ENCODE measurements at regions not wholly inside any gene's neighbourhood (a gene's known extent, or its start where the extent isn't known, plus 50 kb on each side); places are given as distances from the start of the nearest gene placed in this dataset.

- DNase-seq (ENCODE audit: low read depth) (no peak), FAIRE-seq (no peak)
- TF ChIP-seq CTCF (IDR thresholded peaks at IDR 0.05; ENCODE audit: insufficient read depth, low read length, severe bottlenecking), result no peak
- Histone ChIP-seq H3K4me3 (ENCODE audit: low read depth, low read length) (no peak overlapping the region), H3K36me3 (ENCODE audit: control insufficient read depth, insufficient read depth, low read length) (no peaks in the 10 kb centered on the region), H3K27me3 (ENCODE audit: control insufficient read depth, insufficient read depth, low read length) (no peaks in the 10 kb centered on the region)
Observed at GRCh38 chr18:24678626-24679025, 218.2 kb downstream of the HRH4 start.

GRCh38 chr18:24679062-24679461 is 218.6 kb downstream of the HRH4 start:
- DNase-seq (ENCODE audit: low read depth), result no peak
- TF ChIP-seq CTCF (IDR thresholded peaks at IDR 0.05; ENCODE audit: insufficient read depth, low read length, severe bottlenecking), result no peak
- no peak overlapping the region for H3K4me3 ChIP-seq (ENCODE audit: low read depth, low read length)
- no peak for FAIRE-seq
- H3K27me3 ChIP-seq (ENCODE audit: control insufficient read depth, insufficient read depth, low read length), result no peaks in the 10 kb centered on the region
- no peaks in the 10 kb centered on the region for H3K36me3 ChIP-seq (ENCODE audit: control insufficient read depth, insufficient read depth, low read length)

- H3K36me3 ChIP-seq (ENCODE audit: control insufficient read depth, insufficient read depth, low read length), result no peaks in the 10 kb centered on the region
- FAIRE-seq (no peak), DNase-seq (ENCODE audit: low read depth) (no peak)
- no peaks in the 10 kb centered on the region for H3K27me3 ChIP-seq (ENCODE audit: control insufficient read depth, insufficient read depth, low read length)
- H3K4me3 ChIP-seq (ENCODE audit: low read depth, low read length), result no peak overlapping the region
- TF ChIP-seq CTCF (IDR thresholded peaks at IDR 0.05; ENCODE audit: insufficient read depth, low read length, severe bottlenecking), result no peak
Observed at GRCh38 chr18:24683925-24684324, 223.5 kb downstream of the HRH4 start.

GRCh38 chr18:24685254-24685959 is 225.0 kb downstream of the HRH4 start:
- DNase-seq (ENCODE audit: low read depth) (no peak), FAIRE-seq (no peak)
- H3K36me3 ChIP-seq (ENCODE audit: control insufficient read depth, insufficient read depth, low read length), result no peaks in the 10 kb centered on the region
- TF ChIP-seq CTCF (IDR thresholded peaks at IDR 0.05; ENCODE audit: insufficient read depth, low read length, severe bottlenecking), result no peak
- H3K27me3 ChIP-seq (ENCODE audit: control insufficient read depth, insufficient read depth, low read length), result no peaks in the 10 kb centered on the region
- no peak overlapping the region for H3K4me3 ChIP-seq (ENCODE audit: low read depth, low read length)

GRCh38 chr18:24695168-24695567 is 234.7 kb downstream of the HRH4 start:
- Histone ChIP-seq H3K36me3 (ENCODE audit: control insufficient read depth, insufficient read depth, low read length) (no peaks in the 10 kb centered on the region), H3K27me3 (ENCODE audit: control insufficient read depth, insufficient read depth, low read length) (no peaks in the 10 kb centered on the region), H3K4me3 (ENCODE audit: low read depth, low read length) (no peak overlapping the region)
- FAIRE-seq (no peak), DNase-seq (ENCODE audit: low read depth) (no peak)
- no peak for TF ChIP-seq CTCF (IDR thresholded peaks at IDR 0.05; ENCODE audit: insufficient read depth, low read length, severe bottlenecking)

- TF ChIP-seq CTCF (IDR thresholded peaks at IDR 0.05; ENCODE audit: insufficient read depth, low read length, severe bottlenecking), result no peak
- H3K27me3 ChIP-seq (ENCODE audit: control insufficient read depth, insufficient read depth, low read length), result no peaks in the 10 kb centered on the region
- FAIRE-seq, result no peak
- H3K36me3 ChIP-seq (ENCODE audit: control insufficient read depth, insufficient read depth, low read length), result no peaks in the 10 kb centered on the region
- no peak overlapping the region for H3K4me3 ChIP-seq (ENCODE audit: low read depth, low read length)
- no peak for DNase-seq (ENCODE audit: low read depth)
Observed at GRCh38 chr18:24702001-24702515, 241.6 kb downstream of the HRH4 start.
